IPS-NIHi11 (cell line): ENCODE measurements at regions not wholly inside any gene's neighbourhood (a gene's known extent, or its start where the extent isn't known, plus 50 kb on each side); places are given as distances from the start of the nearest gene placed in this dataset.

Experiments
- DNase-seq: peaks from one replicate; pipeline ENCODE4 v3.0.0; 2012; ENCODE audit warnings: mixed read lengths, low spot score

GRCh38 chr14:71636820-71637471 lies 295.3 kb upstream of the RGS6 start:
- no peak for DNase-seq

GRCh38 chr14:71638523-71639196 lies 293.6 kb upstream of the RGS6 start:
- no peak for DNase-seq

GRCh38 chr14:71642715-71643114 lies 289.5 kb upstream of the RGS6 start:
- DNase-seq, result no peak

- no peak for DNase-seq
These were observed 286.6 kb upstream of the RGS6 start for GRCh38 chr14:71645656-71646055.

- DNase-seq, result no peak
These were observed 285.7 kb upstream of the RGS6 start for GRCh38 chr14:71646518-71646917.

GRCh38 chr14:71647086-71647784 lies 285.0 kb upstream of the RGS6 start:
- DNase-seq, result peak; percentile 60

GRCh38 chr14:71648725-71649124 lies 283.5 kb upstream of the RGS6 start:
- DNase-seq, result no peak

GRCh38 chr14:71650187-71650755 lies 282.0 kb upstream of the RGS6 start:
- DNase-seq, result no peak

GRCh38 chr14:71651228-71651627 lies 281.0 kb upstream of the RGS6 start:
- DNase-seq, result no peak

GRCh38 chr14:71652368-71652767 lies 279.9 kb upstream of the RGS6 start:
- no peak for DNase-seq

GRCh38 chr14:71654810-71655209 lies 277.4 kb upstream of the RGS6 start:
- no peak for DNase-seq

- DNase-seq, result no peak
These were observed 273.9 kb upstream of the RGS6 start for GRCh38 chr14:71658261-71658860.

GRCh38 chr14:71659159-71659558 lies 273.1 kb upstream of the RGS6 start:
- DNase-seq, result no peak

- no peak for DNase-seq
These were observed 270.8 kb upstream of the RGS6 start for GRCh38 chr14:71661441-71661840.

- no peak for DNase-seq
These were observed 269.9 kb upstream of the RGS6 start for GRCh38 chr14:71662291-71662790.

GRCh38 chr14:71665157-71665556 lies 267.1 kb upstream of the RGS6 start:
- no peak for DNase-seq

- no peak for DNase-seq
These were observed 266.4 kb upstream of the RGS6 start for GRCh38 chr14:71665781-71666180.

GRCh38 chr14:71666571-71667145 lies 265.6 kb upstream of the RGS6 start:
- no peak for DNase-seq

GRCh38 chr14:71668186-71668912 lies 263.9 kb upstream of the RGS6 start:
- no peak for DNase-seq

- no peak for DNase-seq
These were observed 259.6 kb upstream of the RGS6 start for GRCh38 chr14:71672596-71672995.
